ENCODE measurements at regions not wholly inside any gene's neighbourhood (a gene's known extent, or its start where the extent isn't known, plus 50 kb on each side); places are given as distances from the start of the nearest gene placed in this dataset.

DNA sequence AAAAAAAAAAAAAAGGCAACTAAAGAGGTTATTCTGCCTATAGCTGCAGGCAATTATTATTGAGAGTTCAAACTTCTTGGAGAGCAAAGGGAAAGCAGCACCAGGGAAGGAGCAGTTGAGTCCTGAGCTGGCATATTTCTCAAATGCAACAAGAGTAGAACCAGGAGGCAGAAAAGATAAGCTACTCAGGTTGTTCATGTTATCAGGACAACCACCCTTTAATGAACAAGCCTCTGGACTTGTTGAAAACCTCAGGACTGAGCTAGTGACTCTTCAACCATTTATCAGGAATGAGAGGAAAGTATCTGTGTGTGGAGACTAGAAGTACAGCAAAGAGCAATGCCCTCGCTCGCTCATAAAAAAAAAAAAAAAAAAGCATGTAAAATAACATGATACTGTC lies 183.0 kb downstream of the KCTD12 start:
- Histone ChIP-seq H3K36me3 (replicated peaks) (no peaks in the 10 kb centered on the region), H3K4me3 (no peak overlapping the region), H3K27me3 (ENCODE audit: low read depth) (peaks cover 4% of the 10 kb centered on the region; the same call in 1 of the 2 replicates), H3K4me1 (no peaks in the 10 kb centered on the region), H3K9me3 (no peaks in the 10 kb centered on the region)
- DNase-seq (ENCODE audit: low spot score in 2 of 2): no peak
- in situ Hi-C loops (cut with MboI; ENCODE audit: low sequenced_read_pairs): no loop called here

DNA sequence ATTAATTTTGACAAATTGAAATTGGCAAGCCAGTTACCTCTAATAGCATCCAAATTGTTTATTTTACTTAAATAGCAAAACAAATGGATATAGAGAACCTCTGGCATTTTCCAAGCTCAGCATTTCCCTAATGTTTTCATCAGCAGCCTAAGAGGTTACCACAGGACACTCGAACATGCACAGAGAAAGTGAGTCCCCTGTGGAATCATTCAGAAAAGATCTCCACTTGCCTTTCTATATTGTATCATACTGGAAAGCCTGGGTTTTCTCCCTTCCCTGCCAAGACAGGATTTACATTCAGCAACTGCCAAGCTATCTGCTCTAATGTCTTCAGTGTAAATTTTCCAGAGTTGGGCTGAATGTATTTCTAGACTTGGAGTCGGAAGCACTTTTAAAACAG lies 188.9 kb downstream of the KCTD12 start:
- no peaks in the 10 kb centered on the region for H3K4me1 ChIP-seq
- no peak overlapping the region for H3K4me3 ChIP-seq
- H3K36me3 ChIP-seq (replicated peaks): no peaks in the 10 kb centered on the region
- H3K27me3 ChIP-seq (ENCODE audit: low read depth): peaks cover 4% of the 10 kb centered on the region; the same call in 1 of the 2 replicates
- in situ Hi-C loops (cut with MboI; ENCODE audit: low sequenced_read_pairs): no loop called here
- no peak for DNase-seq (ENCODE audit: low spot score in 2 of 2)
- no peaks in the 10 kb centered on the region for H3K9me3 ChIP-seq

DNA sequence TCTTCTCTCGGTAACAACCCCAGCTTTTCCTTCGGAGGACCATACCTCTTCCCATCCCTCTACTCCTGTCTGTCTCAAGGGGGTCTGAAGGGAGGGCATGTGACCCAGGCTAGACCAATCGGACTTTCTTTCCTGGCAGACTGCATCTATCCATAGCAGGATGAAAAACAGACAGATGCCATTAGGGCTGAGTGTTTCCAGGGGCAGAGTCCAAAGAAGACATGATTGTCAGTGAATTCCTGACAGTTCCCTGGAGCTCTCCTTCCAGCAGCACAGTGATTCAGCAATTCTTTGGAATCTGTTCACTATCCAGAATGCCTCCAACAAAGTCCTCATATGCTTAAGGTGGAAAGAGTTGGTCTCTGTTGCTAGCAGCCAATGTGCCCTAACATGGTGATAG lies 189.8 kb downstream of the KCTD12 start:
- no peaks in the 10 kb centered on the region for H3K9me3 ChIP-seq
- no peaks in the 10 kb centered on the region for H3K4me1 ChIP-seq
- in situ Hi-C loops (cut with MboI; ENCODE audit: low sequenced_read_pairs): no loop called here
- H3K36me3 ChIP-seq (replicated peaks): no peaks in the 10 kb centered on the region
- H3K27me3 ChIP-seq (ENCODE audit: low read depth): peaks cover 4% of the 10 kb centered on the region; the same call in 1 of the 2 replicates
- DNase-seq (ENCODE audit: low spot score in 2 of 2): no peak
- H3K4me3 ChIP-seq: no peak overlapping the region

DNA sequence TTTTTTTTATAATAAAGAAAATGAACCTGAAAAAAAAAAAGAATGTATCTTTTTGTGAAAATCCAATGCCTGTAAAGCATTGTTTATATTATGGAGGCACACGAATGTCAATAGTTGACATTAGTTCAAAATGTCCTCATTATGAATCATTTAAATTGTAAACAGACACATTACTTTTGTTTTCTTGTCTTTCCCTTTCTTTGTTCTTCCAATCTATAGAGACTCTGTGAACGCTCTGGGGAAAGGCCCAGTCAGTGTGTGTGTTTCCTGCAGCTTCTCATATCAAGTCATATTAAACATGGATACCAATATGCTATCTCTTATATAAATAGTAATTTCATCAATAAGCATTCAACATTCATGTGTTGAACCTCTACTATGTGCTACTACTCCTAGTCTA lies 193.1 kb downstream of the KCTD12 start:
- DNase-seq (ENCODE audit: low spot score in 2 of 2): no peak
- in situ Hi-C loops (cut with MboI; ENCODE audit: low sequenced_read_pairs): no loop called here
- H3K9me3 ChIP-seq: no peaks in the 10 kb centered on the region
- no peaks in the 10 kb centered on the region for H3K27me3 ChIP-seq (ENCODE audit: low read depth)
- H3K36me3 ChIP-seq (replicated peaks): no peaks in the 10 kb centered on the region
- no peaks in the 10 kb centered on the region for H3K4me1 ChIP-seq
- no peak overlapping the region for H3K4me3 ChIP-seq

DNA sequence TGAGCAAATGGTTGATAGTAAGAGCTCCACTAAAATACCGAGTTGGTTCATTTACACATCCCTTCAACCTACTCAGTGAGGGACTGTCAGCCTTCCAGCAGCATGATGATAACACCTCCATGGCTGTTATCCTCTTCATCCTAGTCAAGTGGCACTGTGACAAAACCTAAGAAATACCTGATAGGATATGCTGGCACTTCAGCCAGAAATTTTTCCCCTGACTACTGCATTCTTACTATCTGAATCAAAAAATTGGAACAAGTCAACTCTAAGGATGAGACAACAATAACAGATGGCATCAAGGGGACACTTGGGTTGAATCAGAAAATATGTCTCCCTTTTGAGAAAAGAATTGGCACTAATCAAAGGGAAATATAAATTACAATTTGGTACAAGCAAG lies 193.9 kb downstream of the KCTD12 start:
- H3K36me3 ChIP-seq (replicated peaks): no peaks in the 10 kb centered on the region
- H3K27me3 ChIP-seq (ENCODE audit: low read depth): no peaks in the 10 kb centered on the region
- no peak for DNase-seq (ENCODE audit: low spot score in 2 of 2)
- H3K4me3 ChIP-seq: no peak overlapping the region
- no peaks in the 10 kb centered on the region for H3K9me3 ChIP-seq
- H3K4me1 ChIP-seq: no peaks in the 10 kb centered on the region
- in situ Hi-C loops (cut with MboI; ENCODE audit: low sequenced_read_pairs): no loop called here

DNA sequence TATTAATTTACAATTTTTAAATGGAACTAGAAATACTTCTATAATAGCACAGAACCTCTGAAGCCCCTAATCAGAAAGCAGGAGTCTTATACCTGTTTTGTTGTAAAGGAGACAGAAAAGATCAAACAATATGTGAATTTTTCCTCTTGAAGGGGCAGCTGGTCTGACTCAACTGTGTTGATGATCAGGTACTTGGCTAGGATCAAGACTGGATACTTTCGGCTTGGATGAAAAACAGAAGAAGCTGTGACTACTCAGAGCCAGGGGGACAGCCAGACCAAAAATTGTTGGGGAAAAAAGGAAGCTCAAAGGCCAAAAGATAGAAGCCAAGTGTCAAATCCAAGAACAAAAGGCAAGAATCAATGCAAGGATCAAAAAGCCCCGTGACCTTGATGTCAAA lies 195.6 kb downstream of the KCTD12 start:
- Histone ChIP-seq H3K4me3 (no peak overlapping the region), H3K27me3 (ENCODE audit: low read depth) (no peaks in the 10 kb centered on the region), H3K36me3 (replicated peaks) (no peaks in the 10 kb centered on the region), H3K4me1 (no peaks in the 10 kb centered on the region), H3K9me3 (no peaks in the 10 kb centered on the region)
- no peak for DNase-seq (ENCODE audit: low spot score in 2 of 2)
- in situ Hi-C loops (cut with MboI; ENCODE audit: low sequenced_read_pairs): no loop called here

DNA sequence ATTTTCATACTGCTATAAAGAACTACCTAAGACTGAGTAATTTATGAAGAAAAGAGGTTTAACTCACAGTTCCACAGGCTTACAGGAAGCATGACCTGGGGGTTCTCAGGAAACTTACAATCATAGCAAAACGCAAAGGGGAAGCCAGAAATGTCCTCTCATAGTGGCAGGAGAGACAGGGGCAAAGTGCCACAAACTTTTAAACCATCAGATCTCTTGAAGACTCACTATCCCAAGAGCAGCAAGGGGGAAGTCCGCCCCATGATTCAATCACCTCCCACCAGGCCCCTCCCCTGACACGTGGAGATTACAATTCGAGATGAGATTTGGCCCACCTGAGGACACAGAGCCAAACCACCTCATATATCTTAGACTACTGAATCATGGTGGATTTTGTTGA lies 198.7 kb downstream of the KCTD12 start:
- Histone ChIP-seq H3K27me3 (ENCODE audit: low read depth) (no peaks in the 10 kb centered on the region), H3K4me1 (no peaks in the 10 kb centered on the region), H3K4me3 (no peak overlapping the region), H3K36me3 (replicated peaks) (no peaks in the 10 kb centered on the region), H3K9me3 (no peaks in the 10 kb centered on the region)
- DNase-seq (ENCODE audit: low spot score in 2 of 2): no peak
- in situ Hi-C loops (cut with MboI; ENCODE audit: low sequenced_read_pairs): no loop called here

DNA sequence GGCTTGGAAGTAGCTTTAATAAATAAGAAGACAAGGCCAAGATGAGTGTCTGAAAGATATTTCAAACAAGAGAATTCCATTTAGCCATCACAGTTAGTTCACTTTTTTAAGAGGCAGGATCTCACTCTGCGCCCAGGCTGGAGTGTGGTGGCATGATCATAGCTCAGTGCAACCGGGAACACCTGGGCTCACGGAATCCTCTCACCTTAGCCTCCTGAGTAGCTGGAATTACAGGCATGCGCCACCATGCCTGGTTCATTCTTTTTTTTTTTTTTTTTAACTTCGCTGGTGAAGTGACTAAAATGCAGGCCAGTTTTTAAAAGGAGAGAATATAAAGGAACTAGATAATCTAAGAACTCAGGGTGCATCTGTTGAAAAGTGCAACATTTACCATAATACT lies 200.3 kb downstream of the KCTD12 start:
- Histone ChIP-seq H3K4me1 (no peaks in the 10 kb centered on the region), H3K9me3 (no peaks in the 10 kb centered on the region), H3K36me3 (replicated peaks) (no peaks in the 10 kb centered on the region), H3K4me3 (no peak overlapping the region), H3K27me3 (ENCODE audit: low read depth) (no peaks in the 10 kb centered on the region)
- in situ Hi-C loops (cut with MboI; ENCODE audit: low sequenced_read_pairs): no loop called here
- DNase-seq (ENCODE audit: low spot score in 2 of 2): no peak

DNA sequence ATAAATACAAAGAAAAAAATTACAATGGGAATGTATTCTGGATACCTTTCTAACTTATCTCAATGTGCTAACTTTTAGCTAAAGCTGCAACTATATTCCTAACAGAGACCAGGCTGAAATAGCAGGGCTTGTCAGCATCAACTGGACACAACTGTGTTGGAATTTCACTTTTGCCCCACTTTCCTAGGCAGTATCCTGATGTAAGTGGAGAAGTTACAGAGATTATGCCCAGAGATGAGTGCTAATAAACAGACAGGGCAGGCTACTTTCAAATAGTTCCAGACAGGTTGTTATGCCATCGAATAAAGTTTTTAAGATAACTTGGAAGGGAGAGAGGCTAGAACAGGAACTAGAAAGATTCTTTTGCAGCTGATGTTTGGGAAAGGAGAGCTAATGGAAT lies 201.9 kb downstream of the KCTD12 start:
- H3K36me3 ChIP-seq (replicated peaks): no peaks in the 10 kb centered on the region
- no peaks in the 10 kb centered on the region for H3K27me3 ChIP-seq (ENCODE audit: low read depth)
- no peak for DNase-seq (ENCODE audit: low spot score in 2 of 2)
- no peaks in the 10 kb centered on the region for H3K4me1 ChIP-seq
- in situ Hi-C loops (cut with MboI; ENCODE audit: low sequenced_read_pairs): no loop called here
- no peaks in the 10 kb centered on the region for H3K9me3 ChIP-seq
- H3K4me3 ChIP-seq: no peak overlapping the region

DNA sequence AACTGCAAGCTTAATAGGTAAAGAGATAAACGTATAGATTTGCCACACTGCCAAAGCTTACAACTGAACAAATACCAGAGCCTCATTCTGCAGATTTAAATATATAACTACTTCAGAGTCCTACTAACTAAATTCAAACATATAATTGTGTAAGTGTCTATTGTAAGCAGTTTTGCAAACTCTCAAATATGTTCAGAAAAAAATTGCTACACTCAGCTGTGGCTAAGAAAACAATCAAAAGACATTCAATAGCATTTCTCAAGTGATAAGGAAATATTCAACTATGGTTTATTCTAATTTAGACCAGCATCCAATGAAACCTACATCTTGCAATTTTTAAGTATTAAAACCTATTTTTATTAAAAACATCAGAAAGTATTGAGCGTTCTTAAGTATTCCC lies 202.4 kb downstream of the KCTD12 start:
- Histone ChIP-seq H3K4me3 (no peak overlapping the region), H3K9me3 (no peaks in the 10 kb centered on the region), H3K4me1 (no peaks in the 10 kb centered on the region), H3K27me3 (ENCODE audit: low read depth) (no peaks in the 10 kb centered on the region), H3K36me3 (replicated peaks) (no peaks in the 10 kb centered on the region)
- in situ Hi-C loops (cut with MboI; ENCODE audit: low sequenced_read_pairs): no loop called here
- DNase-seq (ENCODE audit: low spot score in 2 of 2): no peak

DNA sequence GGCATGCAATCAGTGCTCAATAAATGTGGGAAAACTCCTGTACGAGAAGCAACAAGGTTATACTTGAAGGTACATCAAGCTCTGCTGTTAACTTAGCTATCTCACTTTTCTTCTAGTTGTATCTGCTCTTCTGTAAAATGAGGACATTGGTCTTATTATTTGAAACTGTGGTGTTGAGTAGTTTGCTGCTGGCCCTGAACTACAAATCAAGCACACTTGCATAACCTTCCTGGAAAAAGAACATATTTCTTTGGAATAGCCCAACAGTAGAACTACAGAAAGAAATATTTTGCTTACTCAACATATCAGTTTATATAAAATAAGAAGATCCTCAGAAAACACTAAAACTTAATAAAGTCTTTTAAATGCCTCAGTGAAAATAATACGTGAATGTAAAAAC lies 203.0 kb downstream of the KCTD12 start:
- Histone ChIP-seq H3K9me3 (no peaks in the 10 kb centered on the region), H3K27me3 (ENCODE audit: low read depth) (no peaks in the 10 kb centered on the region), H3K4me3 (no peak overlapping the region), H3K36me3 (replicated peaks) (no peaks in the 10 kb centered on the region), H3K4me1 (no peaks in the 10 kb centered on the region)
- DNase-seq (ENCODE audit: low spot score in 2 of 2): no peak
- in situ Hi-C loops (cut with MboI; ENCODE audit: low sequenced_read_pairs): no loop called here

DNA sequence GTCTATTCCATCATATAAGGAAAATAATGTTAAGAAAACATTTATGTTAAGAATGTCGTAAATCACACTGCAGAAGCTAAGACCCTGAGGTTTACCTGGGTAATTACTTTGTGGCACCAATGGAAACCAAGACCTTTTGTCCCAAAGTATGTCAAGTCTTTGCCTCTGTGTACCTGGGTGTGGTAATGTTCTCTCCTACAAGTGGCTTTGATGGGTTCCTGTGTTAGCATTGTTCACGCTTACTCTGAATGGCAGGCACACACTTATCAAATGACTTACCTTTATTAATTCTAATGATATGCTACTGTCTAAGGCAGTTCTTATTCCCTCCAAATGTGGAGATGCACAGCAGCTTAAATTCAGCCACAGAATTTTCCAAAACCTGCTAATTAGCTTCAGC lies 206.1 kb downstream of the KCTD12 start:
- no peaks in the 10 kb centered on the region for H3K4me1 ChIP-seq
- no peaks in the 10 kb centered on the region for H3K36me3 ChIP-seq (replicated peaks)
- DNase-seq (ENCODE audit: low spot score in 2 of 2): no peak
- no peak overlapping the region for H3K4me3 ChIP-seq
- no peaks in the 10 kb centered on the region for H3K27me3 ChIP-seq (ENCODE audit: low read depth)
- H3K9me3 ChIP-seq: no peaks in the 10 kb centered on the region
- in situ Hi-C loops (cut with MboI; ENCODE audit: low sequenced_read_pairs): no loop called here

DNA sequence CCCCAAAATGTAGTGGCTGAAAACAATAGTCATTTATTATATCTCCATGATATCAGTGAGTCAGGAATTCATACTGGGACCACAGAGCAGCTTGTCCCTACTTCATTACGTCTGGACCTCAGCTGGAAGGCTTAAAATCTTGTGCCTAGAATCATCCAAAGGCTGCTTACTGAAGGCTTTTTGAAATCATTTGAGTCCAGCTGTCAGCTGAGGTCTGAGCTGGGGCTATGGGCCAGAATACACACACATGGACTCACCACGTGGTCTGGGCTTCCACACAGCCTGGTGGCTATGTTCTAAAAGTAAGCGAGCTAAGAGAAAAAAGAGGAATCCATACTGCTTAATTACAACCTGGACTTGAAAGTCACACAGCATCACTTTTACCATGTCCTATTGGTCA lies 209.2 kb downstream of the KCTD12 start:
- no peak for DNase-seq (ENCODE audit: low spot score in 2 of 2)
- Histone ChIP-seq H3K4me3 (no peak overlapping the region), H3K4me1 (no peaks in the 10 kb centered on the region), H3K27me3 (ENCODE audit: low read depth) (no peaks in the 10 kb centered on the region), H3K9me3 (no peaks in the 10 kb centered on the region), H3K36me3 (replicated peaks) (no peaks in the 10 kb centered on the region)
- in situ Hi-C loops (cut with MboI; ENCODE audit: low sequenced_read_pairs): no loop called here

DNA sequence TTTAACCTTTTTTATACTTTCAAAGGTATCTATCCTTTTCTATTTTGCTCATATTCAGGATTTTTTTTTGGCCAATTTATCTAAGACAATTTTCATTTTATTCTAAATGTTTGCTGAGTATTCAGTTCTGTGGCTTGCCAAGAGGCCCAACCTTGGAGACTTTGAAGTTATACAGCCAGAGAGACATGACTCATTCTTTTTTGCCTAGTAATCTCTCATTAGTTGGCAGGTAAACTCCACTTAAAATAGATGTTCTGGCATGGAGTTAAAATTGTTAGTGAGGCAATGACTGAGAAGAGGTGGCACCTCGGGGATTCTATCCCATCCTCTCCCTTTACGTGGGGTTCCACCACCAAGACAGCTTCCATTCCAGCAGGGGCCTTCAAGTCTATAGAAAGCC lies 213.8 kb downstream of the KCTD12 start:
- no peak for DNase-seq (ENCODE audit: low spot score in 2 of 2)
- no peaks in the 10 kb centered on the region for H3K9me3 ChIP-seq
- no peaks in the 10 kb centered on the region for H3K4me1 ChIP-seq
- 0 out of 2 replicates have a peak, but pooled peaks cover 2% of the 10 kb centered on the region for H3K27me3 ChIP-seq (ENCODE audit: low read depth)
- in situ Hi-C loops (cut with MboI; ENCODE audit: low sequenced_read_pairs): no loop called here
- no peak overlapping the region for H3K4me3 ChIP-seq
- no peaks in the 10 kb centered on the region for H3K36me3 ChIP-seq (replicated peaks)

DNA sequence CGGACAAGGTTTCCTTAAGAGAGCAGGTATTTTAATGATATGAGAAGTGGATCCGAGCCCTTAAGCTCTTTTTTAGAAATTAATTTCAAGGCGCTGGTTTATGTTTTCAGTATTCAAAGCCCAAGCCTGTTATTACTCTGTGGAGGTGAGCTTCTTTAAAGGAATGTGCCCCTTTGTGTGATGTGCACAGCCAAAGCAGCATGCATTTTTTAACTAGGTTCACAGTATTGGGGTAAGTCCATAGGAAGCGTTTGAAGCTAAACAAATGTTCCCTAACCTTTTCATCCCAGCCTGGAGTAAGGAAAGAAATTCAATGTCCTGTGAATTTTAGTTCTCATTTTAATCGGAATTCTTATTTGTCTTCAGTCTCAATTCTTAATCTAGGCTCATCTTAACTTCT lies 217.5 kb downstream of the KCTD12 start:
- Histone ChIP-seq H3K4me1 (no peaks in the 10 kb centered on the region), H3K9me3 (no peaks in the 10 kb centered on the region), H3K27me3 (ENCODE audit: low read depth) (0 out of 2 replicates have a peak, but pooled peaks cover 2% of the 10 kb centered on the region), H3K4me3 (no peak overlapping the region), H3K36me3 (replicated peaks) (no peaks in the 10 kb centered on the region)
- in situ Hi-C loops (cut with MboI; ENCODE audit: low sequenced_read_pairs): no loop called here
- no peak for DNase-seq (ENCODE audit: low spot score in 2 of 2)

All from HAP-1 (cell line).